HEK293 (cell line): ENCODE measurements at regions not wholly inside any gene's neighbourhood (a gene's known extent, or its start where the extent isn't known, plus 50 kb on each side); places are given as distances from the start of the nearest gene placed in this dataset.

Experiments
- CTCF ChIP-seq: fragments of 450-650 bp; formaldehyde crosslinking; IDR thresholded peaks from 2 replicates; pipeline ENCODE4 v1.5.1; 2016; ENCODE audit warnings: missing biosample characterization, missing genetic modification characterization
- PRDM4 ChIP-seq: fragments of 450-650 bp; formaldehyde crosslinking; IDR thresholded peaks from 2 replicates; pipeline ENCODE4 v1.5.1; 2017; ENCODE audit warnings: missing biosample characterization, missing genetic modification characterization
- TCF7L2 ChIP-seq: IDR thresholded peaks from 2 replicates; pipeline ENCODE4 v1.6.1; 2011; ENCODE audit warnings: low read depth, mild to moderate bottlenecking, inconsistent platforms, low read length, moderate library complexity, borderline replicate concordance
- ZFP41 ChIP-seq: fragments of 450-650 bp; formaldehyde crosslinking; IDR thresholded peaks from 2 replicates; pipeline ENCODE4 v1.5.1; 2016; ENCODE audit warnings: missing biosample characterization, missing genetic modification characterization, borderline replicate concordance
- ZNF18 ChIP-seq: fragments of 450-650 bp; formaldehyde crosslinking; IDR thresholded peaks from 2 replicates; pipeline ENCODE4 v1.5.1; 2016; ENCODE audit warnings: missing biosample characterization, missing genetic modification characterization
- ZNF416 ChIP-seq: fragments of 450-650 bp; formaldehyde crosslinking; IDR thresholded peaks from 2 replicates; pipeline ENCODE4 v1.5.1; 2016; ENCODE audit warnings: missing biosample characterization, missing genetic modification characterization
- ZNF747 ChIP-seq: fragments of 450-650 bp; formaldehyde crosslinking; IDR thresholded peaks from 2 replicates; pipeline ENCODE4 v1.5.1; 2016; ENCODE audit warnings: missing biosample characterization, missing genetic modification characterization

GRCh38 chr2:126367361-126367760, 288.6 kb upstream of the GYPC start:
- TF ChIP-seq TCF7L2 = no peak
- TF ChIP-seq CTCF (tag by site-specific recombination) = no peak
- TF ChIP-seq PRDM4 (tag by site-specific recombination) = no peak
- TF ChIP-seq ZNF747 (tag by site-specific recombination) = no peak
- no peak for TF ChIP-seq ZNF18 (tag by site-specific recombination)
- no peak for TF ChIP-seq ZNF416 (tag by site-specific recombination)
- TF ChIP-seq ZFP41 (tag by site-specific recombination) = no peak
